Omental fat pad (tissue), 3 donors: ENCODE measurements at regions not wholly inside any gene's neighbourhood (a gene's known extent, or its start where the extent isn't known, plus 50 kb on each side); places are given as distances from the start of the nearest gene placed in this dataset.
"Not testable (repeated sequence)": the region's sequence is repeated elsewhere in the genome, so short reads cannot be mapped to it uniquely, and the experiment has no call there.

Experiments
- ATAC-seq: fragments of 150-250 bp; one replicate; pipeline ENCODE4 v1.9.1; 2016; ENCODE audit warnings: mild to moderate bottlenecking, moderate library complexity; ENCODE audit not compliant: low FRiP score
- DNase-seq: peaks from one replicate; pipeline ENCODE4 v3.0.0-alpha.2; 2019; ENCODE audit warnings: low spot score
- CTCF ChIP-seq, 3 donors: fragments of 450-650 bp; IDR thresholded peaks; one replicate each; pipeline ENCODE4 v1.5.1; 2016 to 2017; ENCODE audit warnings: antibody characterized with exemption in 3 of 3, mild to moderate bottlenecking in 3 of 3, moderate library complexity in 2 of 3

DNA sequence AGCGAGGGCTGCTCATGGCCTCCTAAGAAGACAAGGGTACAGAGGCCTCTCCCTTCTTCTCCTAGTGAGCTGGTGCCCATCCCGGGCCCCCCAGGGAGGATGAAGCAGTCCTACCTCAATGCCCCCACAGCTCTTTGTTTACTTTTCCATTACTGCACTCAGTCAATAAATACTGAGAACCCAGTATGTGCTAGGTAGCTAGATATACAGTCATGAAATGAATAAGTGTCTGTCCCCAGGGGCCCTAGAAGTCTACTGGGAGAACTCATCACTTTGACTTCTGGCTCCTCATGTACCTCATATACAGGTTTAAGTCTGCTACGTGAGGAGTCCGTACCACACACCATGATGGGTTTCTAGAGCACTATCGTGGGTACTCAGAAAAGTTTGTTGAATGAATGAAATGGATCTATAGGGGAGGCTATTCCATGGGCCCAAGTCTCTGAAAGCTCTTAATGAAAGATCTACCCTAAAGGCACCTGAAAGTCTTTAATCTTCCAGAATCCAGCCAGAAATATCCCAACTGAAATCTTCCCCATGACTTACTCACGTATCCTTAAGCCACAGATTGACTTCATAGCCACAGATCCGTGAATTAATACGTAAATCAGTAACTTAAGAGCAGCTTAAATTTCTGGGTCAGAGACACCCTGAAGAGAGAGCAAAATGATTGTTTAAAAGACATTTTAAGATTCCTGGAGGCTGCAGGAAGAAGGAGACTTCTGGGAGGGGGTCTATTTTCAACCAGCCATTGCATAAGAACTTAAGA is 51.6 kb upstream of the POMP start:
- ATAC-seq (no peak), DNase-seq (no peak)
- no peak for TF ChIP-seq CTCF (IDR thresholded peaks at IDR 0.05)

GRCh38 chr13:28606466-28606865 is 52.5 kb upstream of the POMP start:
- DNase-seq (no peak), ATAC-seq (no peak)
- TF ChIP-seq CTCF (IDR thresholded peaks at IDR 0.05): no peak

DNA sequence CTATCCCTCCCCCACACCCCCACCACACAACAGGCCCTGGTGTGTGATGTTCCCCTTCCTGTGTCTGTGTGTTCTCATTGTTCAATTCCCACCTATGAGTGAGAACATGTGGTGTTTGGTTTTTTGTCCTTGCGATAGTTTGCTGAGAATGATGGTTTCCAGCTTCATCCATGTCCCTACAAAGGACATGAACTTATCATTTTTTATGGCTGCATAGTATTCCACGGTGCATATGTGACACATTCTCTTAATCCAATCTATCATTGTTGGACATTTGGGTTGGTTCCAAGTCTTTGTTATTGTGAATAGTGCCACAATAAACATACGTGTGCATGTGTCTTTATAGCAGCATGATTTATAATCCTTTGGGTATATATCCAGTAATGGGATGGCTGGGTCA is 53.8 kb upstream of the POMP start:
- not testable (repeated sequence) for DNase-seq, ATAC-seq

- no peak for ATAC-seq
- no peak for TF ChIP-seq CTCF (IDR thresholded peaks at IDR 0.05)
- no peak for DNase-seq
Measured at GRCh38 chr13:28603043-28603664, 55.8 kb upstream of the POMP start.

GRCh38 chr13:28602580-28602979 is 56.4 kb upstream of the POMP start:
- ATAC-seq: no peak

DNA sequence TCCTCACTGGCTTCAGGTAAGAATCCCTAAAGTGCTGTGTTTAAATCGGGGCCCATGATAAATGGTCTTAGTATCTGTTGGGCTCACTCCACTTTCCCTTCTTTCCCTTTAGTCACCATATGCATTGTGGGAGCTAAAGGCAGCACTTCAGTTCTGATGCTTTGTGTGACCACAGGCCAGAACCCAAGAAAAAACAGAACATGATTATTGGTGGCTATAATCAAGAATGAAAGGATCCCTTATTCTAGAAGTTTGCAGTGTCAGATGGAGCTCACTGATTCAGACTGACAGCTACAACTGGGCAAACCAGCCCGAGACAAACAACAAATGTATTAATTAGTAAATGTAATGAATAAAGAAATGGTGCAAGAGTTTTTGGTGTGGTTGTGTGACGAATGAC is 57.3 kb upstream of the POMP start:
- ATAC-seq: no peak
- TF ChIP-seq CTCF (IDR thresholded peaks at IDR 0.05): no peak
- no peak for DNase-seq

More at GRCh38 chr13:28602580-28602979, 56.4 kb upstream of the POMP start:
- no peak for DNase-seq
- no peak for TF ChIP-seq CTCF (IDR thresholded peaks at IDR 0.05)

DNA sequence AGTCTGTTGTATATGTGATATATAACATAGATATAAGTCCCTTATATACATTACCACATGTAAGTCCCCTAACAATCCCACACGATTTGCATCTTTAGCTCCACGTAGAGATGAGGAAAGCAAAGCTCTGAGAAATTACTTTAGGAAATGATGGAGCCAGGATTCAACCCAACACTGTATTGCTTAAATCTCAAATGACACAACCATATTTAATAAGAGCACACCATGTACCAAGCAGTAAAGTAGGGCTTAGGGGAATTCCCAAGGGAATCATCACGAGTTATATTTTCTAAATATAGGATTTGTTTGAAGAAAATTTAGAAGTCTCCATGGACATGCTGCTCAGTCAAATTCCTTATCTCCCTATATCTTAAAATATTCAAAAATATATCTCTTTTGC is 61.3 kb upstream of the POMP start:
- DNase-seq: no peak
- no peak for TF ChIP-seq CTCF (IDR thresholded peaks at IDR 0.05)
- ATAC-seq: no peak
